22Rv1 (cell line): ENCODE measurements at regions not wholly inside any gene's neighbourhood (a gene's known extent, or its start where the extent isn't known, plus 50 kb on each side); places are given as distances from the start of the nearest gene placed in this dataset.

Experiments
- H3K27ac ChIP-seq: fragments of 450-650 bp; 2 replicates; pipeline ENCODE4 v1.5.1; 2017
- ZFX ChIP-seq: fragments of 450-650 bp; IDR thresholded peaks from 2 replicates; pipeline ENCODE4 v1.6.1; 2017; ENCODE audit warnings: antibody characterized with exemption, borderline replicate concordance
- TF ChIP-seq, protein P1 (sequence below): fragments of 450-650 bp; IDR thresholded peaks from 2 replicates; pipeline ENCODE4 v1.5.1; 2017; ENCODE audit warnings: mild to moderate bottlenecking

DNA sequence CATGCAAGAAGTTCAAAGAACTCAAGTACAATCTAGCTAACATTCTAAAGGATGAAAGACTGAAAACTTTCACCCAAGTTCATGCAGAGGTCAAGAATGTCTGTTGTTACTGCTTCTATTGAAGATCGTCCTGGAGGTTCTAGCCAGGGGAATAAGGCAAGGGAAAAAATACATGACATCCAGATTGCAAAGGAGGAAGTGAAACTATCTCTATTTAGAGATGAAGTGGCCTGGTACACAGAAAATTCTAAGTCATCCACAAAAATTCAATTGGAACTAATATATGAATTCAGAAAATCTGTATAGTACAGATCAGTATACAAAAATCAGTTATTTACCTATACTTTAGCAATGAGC lies 693.0 kb downstream of the NR2F2 start:
- no peak for TF ChIP-seq ZFX
- TF ChIP-seq, protein P1, sequence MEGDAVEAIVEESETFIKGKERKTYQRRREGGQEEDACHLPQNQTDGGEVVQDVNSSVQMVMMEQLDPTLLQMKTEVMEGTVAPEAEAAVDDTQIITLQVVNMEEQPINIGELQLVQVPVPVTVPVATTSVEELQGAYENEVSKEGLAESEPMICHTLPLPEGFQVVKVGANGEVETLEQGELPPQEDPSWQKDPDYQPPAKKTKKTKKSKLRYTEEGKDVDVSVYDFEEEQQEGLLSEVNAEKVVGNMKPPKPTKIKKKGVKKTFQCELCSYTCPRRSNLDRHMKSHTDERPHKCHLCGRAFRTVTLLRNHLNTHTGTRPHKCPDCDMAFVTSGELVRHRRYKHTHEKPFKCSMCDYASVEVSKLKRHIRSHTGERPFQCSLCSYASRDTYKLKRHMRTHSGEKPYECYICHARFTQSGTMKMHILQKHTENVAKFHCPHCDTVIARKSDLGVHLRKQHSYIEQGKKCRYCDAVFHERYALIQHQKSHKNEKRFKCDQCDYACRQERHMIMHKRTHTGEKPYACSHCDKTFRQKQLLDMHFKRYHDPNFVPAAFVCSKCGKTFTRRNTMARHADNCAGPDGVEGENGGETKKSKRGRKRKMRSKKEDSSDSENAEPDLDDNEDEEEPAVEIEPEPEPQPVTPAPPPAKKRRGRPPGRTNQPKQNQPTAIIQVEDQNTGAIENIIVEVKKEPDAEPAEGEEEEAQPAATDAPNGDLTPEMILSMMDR = no peak
- no peak overlapping the region for H3K27ac ChIP-seq

DNA sequence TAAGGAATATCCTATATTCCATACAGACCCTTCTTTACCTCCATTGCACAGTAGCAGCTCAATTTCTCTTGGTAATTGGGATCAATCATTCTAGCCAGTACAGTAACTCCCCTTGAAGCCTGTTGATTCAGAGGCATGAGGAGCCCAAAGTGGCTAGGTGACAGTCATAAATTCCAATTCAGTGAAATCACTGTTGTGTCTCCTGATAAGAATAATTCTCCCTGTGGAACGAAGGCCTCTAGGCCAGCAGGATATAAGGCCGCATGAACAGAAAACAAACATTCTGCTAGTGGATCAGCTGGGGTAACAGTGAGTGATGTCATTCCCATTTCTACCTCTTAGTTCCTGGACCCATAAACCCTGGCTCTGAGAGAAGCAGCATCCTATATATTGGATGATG lies 696.3 kb downstream of the NR2F2 start:
- no peak for TF ChIP-seq ZFX
- TF ChIP-seq, protein P1 = no peak
- H3K27ac ChIP-seq = no peak overlapping the region

DNA sequence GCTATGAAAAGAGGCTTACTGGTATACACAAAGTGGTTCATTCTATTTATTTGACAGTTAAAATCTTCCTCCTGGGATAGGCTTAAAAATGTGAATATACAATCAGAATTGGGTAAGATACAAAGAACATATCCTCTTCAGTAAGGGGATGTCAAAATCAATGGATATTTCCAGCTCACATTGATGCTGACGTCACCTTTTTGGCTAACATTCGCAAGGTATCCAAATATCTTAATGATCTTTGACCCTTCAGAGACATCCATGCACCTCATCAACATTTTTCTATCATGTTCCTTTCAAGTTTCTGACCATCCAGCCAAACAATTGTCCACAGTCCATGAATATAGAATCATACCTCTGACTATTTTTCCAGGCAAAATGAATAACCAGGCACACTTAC lies 697.3 kb downstream of the NR2F2 start:
- TF ChIP-seq ZFX = no peak
- TF ChIP-seq, protein P1 = no peak
- H3K27ac ChIP-seq = no peak overlapping the region

DNA sequence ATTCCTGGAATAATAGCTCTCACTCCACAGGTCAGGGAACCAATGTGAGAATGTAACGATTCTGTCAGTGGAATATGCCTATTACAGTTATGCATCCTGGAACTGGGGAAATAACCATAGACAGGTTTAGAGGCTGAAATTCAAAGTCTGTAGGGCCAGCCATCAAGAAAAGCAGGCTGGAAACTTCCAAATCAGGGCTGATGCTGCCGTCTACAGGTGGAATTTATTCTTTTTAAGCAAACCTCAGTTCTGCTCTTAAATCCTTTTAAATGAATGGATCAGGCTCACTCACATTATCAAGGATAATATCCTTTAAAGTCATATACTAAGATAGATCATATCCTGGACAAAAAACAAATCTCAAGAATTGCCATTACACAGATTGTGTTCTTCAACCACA lies 699.8 kb downstream of the NR2F2 start:
- no peak overlapping the region for H3K27ac ChIP-seq
- TF ChIP-seq, protein P1 = 0 out of 2 replicates have a peak, but pooled peaks have one; percentile 8
- no peak for TF ChIP-seq ZFX

DNA sequence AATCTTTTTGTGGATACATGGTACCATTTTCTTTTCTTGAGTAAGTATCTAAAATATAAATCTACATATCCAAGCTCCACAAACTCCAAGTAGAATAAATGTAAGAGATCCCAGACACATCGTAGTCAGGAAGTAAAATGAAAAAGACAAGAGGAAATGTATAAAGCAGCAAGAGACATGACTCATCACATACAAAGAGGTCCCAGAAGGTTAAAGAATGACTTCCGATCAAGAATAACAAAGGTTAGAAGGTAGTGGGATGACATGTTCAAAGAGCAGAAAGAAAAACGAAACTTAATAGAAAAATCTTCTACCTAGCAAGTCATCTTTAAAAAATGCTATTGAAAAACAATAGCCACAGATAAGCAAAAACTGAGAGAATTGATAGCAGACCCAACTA lies 705.8 kb downstream of the NR2F2 start:
- no peak for TF ChIP-seq ZFX
- TF ChIP-seq, protein P1 = no peak
- H3K27ac ChIP-seq = no peak overlapping the region

DNA sequence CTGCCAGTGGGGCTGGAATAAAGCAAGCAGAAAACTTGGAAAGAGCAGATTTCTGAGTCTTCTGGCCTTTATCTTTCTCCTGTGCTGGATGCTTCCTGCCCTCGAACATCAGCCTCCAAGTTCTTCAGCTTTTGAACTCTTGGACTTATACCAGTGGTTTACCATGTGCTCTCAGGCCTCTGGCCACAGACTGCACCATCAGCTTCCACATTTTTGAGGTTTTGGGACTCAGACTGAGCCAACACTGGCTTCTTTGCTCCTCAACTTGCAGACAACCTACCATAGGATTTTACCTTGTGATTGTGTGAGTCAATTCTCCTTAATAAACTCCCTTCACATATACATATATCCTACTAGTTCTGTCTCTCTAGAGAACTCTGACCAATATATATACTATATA lies 706.6 kb downstream of the NR2F2 start:
- no peak overlapping the region for H3K27ac ChIP-seq
- TF ChIP-seq, protein P1 = no peak
- TF ChIP-seq ZFX = no peak

DNA sequence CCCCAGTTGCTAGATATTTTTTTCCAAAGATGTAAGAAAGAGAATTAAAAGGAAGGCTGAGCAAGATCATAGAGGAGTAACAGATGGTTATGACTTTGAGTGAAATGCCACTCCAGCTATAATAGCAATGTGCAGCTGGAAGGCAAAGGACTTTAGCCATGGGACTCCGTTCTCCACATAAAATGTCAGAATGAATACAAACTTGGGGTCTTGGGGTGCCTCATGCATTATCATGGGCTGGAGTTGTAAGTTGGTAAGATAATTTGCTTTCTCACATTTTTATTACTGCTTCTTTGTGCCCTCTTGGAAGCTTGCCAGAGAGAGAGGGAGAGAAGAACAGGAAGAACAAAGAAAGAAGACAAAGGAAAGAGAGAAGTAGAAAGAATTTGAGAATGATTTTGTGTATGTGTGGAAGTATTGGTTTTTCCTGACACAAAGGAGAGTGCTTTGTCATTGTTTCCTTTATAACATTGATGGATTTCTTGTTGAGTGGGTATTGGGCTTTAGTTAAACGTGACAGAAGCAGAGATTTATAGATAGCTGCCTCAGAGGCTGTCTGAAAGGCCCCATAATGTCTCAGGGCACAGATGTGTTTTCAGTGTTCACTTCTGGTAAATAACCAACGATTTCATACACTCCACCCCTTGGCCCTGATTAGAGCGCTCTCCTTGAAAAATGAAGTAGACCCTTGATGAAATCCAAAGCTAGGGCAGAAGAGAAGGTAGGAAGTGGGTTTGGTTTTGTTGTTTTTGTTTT lies 715.3 kb downstream of the NR2F2 start:
- H3K27ac ChIP-seq = no peak overlapping the region
- TF ChIP-seq ZFX = no peak
- TF ChIP-seq, protein P1 = no peak
